Heart right ventricle (tissue), 16 donors: ENCODE measurements at regions not wholly inside any gene's neighbourhood (a gene's known extent, or its start where the extent isn't known, plus 50 kb on each side); places are given as distances from the start of the nearest gene placed in this dataset.

Experiments
- ATAC-seq, 8 donors: fragments of 200-7000 bp; cut with Tn5 transposase; one replicate each; pipeline ENCODE4 v1.9.1; 2020; ENCODE audit warnings: mild to moderate bottlenecking in 8 of 8, moderate library complexity in 8 of 8, moderate number of reproducible peaks in 1 of 8
- DNase-seq, 2 donors: peaks; one replicate each; pipeline ENCODE4 v3.0.0-alpha.2; 2020
- H3K27ac ChIP-seq, 10 donors: fragments of 200-600 bp; sonication (generic) in 2 of 10; one replicate each; pipeline versions ENCODE4 v1.5.0 to v1.8.0; 2020 to 2022; ENCODE audit warnings: mild to moderate bottlenecking in 3 of 10
- H3K27me3 ChIP-seq, 7 donors: fragments of 200-600 bp; one replicate each; pipeline ENCODE4 v1.8.0; 2021 to 2022; ENCODE audit warnings: mild to moderate bottlenecking in 2 of 7
- H3K36me3 ChIP-seq, 9 donors: fragments of 200-600 bp; sonication (generic) in 1 of 9; one replicate each; pipeline versions ENCODE4 v1.5.0 to v1.8.0; 2020 to 2022; ENCODE audit warnings: mild to moderate bottlenecking in 2 of 9
- H3K4me1 ChIP-seq, 9 donors: fragments of 200-600 bp; sonication (generic) in 1 of 9; one replicate each; pipeline versions ENCODE4 v1.5.0 to v1.8.0; 2020 to 2022; ENCODE audit warnings: mild to moderate bottlenecking in 4 of 9
- H3K4me3 ChIP-seq, 10 donors: fragments of 200-600 bp; sonication (generic) in 2 of 10; one replicate each; pipeline versions ENCODE4 v1.5.0 to v1.8.0; 2020 to 2022; ENCODE audit warnings: mild to moderate bottlenecking in 7 of 10, moderate library complexity in 2 of 10
- H3K9me3 ChIP-seq, 11 donors: fragments of 200-600 bp in 10 of 11; sonication (generic) in 2 of 11; one replicate each; pipeline versions ENCODE4 v1.5.0 to v1.8.0; 2013 to 2022; ENCODE audit warnings: mild to moderate bottlenecking in 2 of 11, control low read depth in 1 of 11, moderate library complexity in 1 of 11
- WGBS, 2 donors: extraction: QIAGEN DNeasy Blood & Tissue Kit; methylation state at CpG; one replicate each; pipeline ENCODE4 v1.1.7; 2013; ENCODE audit warnings: inconsistent platforms in 1 of 2; 5-methylcytosine and 5-hydroxymethylcytosine counted together
- intact Hi-C, 10 donors: fragments of 100-400 bp; cut with DNase I; formaldehyde crosslinking; loops; one replicate each; pipeline versions ENCODE4 v1.11.1 to v1.14.2; 2022
- TF ChIP-seq, protein P1 (sequence below), 9 donors: fragments of 200-600 bp; sonication (generic) in 2 of 9; IDR thresholded peaks; one replicate each; pipeline versions ENCODE4 v1.5.0 to v1.8.0; 2021 to 2022; ENCODE audit warnings: antibody characterized with exemption in 9 of 9, mild to moderate bottlenecking in 5 of 9, moderate library complexity in 1 of 9
- donor health status: Arrhythmogenic right ventricular cardiomyopathy.
- donor health status: ischemic (EF 13 %, LVEDD 7.1; RV severe dilation, severe dysfunction).
- donor health status: healthy with polysubstance abuse.
- donor health status: DM: no; HTN: yes; CAD: no.
- donor health status: DM: no; HTN: no; CAD: no.
- donor health status: ischemic (EF 25% LVEDD 6.9; RV normal size, moderate dysfunction).
- donor health status: ischemic (EF 25% LVEDD 5.7; RV mildly dilated, moderate dysfunction).
- donor health status: healthy.
- donor health status: DM: yes; HTN: yes; CAD: no.
- donor health status: Ischemic cardiomyopathy.
- donor health status: ischemic (EF 35%, LVEDD 5.7; RV mildly dilated, moderate dysfunction).
- donor health status: nonischemic (EF 11% LVEDD 7.7; RV severe dilation, severe dysfunction).
- donor health status: DM: yes; HTN: yes; CAD: no.
- donor health status: PGD.
- donor health status: ischemic (EF 29% LVEDD 5.4; RV normal size, mild dysfunction).
- donor health status: nonischemic (EF 23%, LVEDD 6.1; RV moderate dilation, normal function).

DNA sequence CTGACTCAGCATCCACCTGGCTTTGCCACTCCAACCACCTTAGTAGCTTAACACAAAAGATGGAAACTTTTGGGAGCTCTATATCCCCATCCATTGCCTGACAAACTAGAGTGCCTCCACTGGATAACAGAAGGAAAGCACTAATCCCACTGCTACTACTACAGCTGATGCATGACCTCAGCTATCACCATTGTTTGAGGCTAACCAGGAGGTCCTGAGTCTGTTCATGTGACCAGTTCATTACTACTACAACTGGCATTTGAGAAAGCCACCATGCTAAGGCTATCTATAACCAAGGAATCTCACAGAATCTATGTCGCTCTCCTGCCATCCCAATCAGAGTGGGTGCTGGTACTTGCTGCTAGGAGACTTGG, 604.3 kb upstream of the CA10 start:
- no peak for ATAC-seq
- Histone ChIP-seq H3K4me1 (peaks cover 0 to 15% (median 0%) of the 10 kb centered on the region in 9 donors), H3K9me3 (peaks cover 0 to 47% (median 15%) of the 10 kb centered on the region in 11 donors), H3K27ac (peak overlapping the region in 1 of 10 donors; percentile 30), H3K27me3 (no peaks in the 10 kb centered on the region), H3K4me3 (no peak overlapping the region), H3K36me3 (no peaks in the 10 kb centered on the region)
- DNase-seq: no peak
- TF ChIP-seq, protein P1, sequence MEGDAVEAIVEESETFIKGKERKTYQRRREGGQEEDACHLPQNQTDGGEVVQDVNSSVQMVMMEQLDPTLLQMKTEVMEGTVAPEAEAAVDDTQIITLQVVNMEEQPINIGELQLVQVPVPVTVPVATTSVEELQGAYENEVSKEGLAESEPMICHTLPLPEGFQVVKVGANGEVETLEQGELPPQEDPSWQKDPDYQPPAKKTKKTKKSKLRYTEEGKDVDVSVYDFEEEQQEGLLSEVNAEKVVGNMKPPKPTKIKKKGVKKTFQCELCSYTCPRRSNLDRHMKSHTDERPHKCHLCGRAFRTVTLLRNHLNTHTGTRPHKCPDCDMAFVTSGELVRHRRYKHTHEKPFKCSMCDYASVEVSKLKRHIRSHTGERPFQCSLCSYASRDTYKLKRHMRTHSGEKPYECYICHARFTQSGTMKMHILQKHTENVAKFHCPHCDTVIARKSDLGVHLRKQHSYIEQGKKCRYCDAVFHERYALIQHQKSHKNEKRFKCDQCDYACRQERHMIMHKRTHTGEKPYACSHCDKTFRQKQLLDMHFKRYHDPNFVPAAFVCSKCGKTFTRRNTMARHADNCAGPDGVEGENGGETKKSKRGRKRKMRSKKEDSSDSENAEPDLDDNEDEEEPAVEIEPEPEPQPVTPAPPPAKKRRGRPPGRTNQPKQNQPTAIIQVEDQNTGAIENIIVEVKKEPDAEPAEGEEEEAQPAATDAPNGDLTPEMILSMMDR (IDR thresholded peaks at IDR 0.05): no peak
- WGBS, 2 donors: 93 to 94% methylated on average over 1 of the region's 1 CpG
- intact Hi-C loops: loop anchor here in 1 of 10 donors (5.0 kb wide), 1 partner anchor 60 kb away; no protein-coding TSS in a partner anchor

DNA sequence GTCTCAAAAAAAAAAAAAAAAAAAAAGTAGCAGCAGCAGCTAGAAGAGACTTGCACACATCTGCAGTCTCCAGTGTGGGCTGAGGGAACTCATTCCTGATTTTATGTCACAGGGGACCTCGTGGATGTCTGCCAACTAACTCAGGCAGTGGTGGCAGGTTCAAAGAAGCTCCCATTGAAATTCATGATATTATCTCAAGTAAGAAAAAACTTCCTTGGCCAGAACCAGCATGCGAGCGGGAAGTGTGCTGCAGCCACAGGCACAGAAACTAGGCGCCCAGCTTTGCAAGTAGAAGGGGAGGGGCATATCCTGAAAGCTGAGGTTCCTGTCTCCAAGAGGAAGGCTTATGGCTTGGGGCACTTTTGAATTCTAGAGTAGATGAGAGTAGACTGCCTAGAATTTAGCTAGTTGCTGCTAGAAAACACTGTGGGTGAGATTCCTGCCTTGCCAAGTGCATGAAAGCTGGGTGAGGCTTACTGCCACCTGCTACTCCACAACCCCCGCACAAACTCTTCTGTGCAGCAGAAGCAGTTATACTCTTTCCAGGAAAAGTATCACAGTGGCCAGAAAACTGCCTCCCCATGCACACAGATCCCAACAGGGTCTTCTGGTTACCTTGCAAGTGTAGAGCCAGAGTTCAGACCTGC, 603.8 kb upstream of the CA10 start:
- Histone ChIP-seq H3K4me3 (no peak overlapping the region), H3K27ac (peak overlapping the region in 1 of 10 donors; percentile 30), H3K27me3 (no peaks in the 10 kb centered on the region), H3K4me1 (peaks cover 0 to 18% (median 0%) of the 10 kb centered on the region in 9 donors), H3K9me3 (peaks cover 0 to 42% (median 13%) of the 10 kb centered on the region in 11 donors), H3K36me3 (no peaks in the 10 kb centered on the region)
- peak; percentile 21 to 33 for DNase-seq
- TF ChIP-seq, protein P1 (IDR thresholded peaks at IDR 0.05): no peak
- WGBS, 2 donors: 38 to 47% methylated on average over 5 of the region's 5 CpGs
- intact Hi-C loops: loop anchor here in 1 of 10 donors (5.0 kb wide), 1 partner anchor 60 kb away; no protein-coding TSS in a partner anchor
- ATAC-seq: peak; percentile 18 to 73 (median 50)

DNA sequence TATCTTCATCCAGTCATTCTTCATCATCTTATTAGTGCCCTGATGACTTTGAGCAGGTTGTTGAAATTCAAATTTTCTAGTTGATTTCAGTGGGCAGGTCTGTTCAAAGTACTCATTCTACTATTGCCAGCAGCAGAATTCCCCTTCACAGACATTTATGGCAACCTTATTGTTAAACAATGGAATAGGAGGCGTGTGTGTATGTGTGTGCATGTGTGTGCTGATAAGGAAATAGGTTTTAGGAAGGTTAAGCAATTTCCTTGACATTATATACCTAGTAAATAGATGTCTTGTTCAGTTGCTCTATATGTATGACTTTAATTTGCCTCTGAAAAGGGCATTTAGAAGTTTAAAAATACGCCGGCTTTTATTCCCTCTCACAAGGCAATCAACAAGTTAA, 601.4 kb upstream of the CA10 start:
- 85 to 87% methylated on average over 3 of the region's 3 CpGs for WGBS, 2 donors
- DNase-seq (no peak), ATAC-seq (no peak)
- Histone ChIP-seq H3K36me3 (no peaks in the 10 kb centered on the region), H3K27ac (no peak overlapping the region), H3K4me3 (no peak overlapping the region), H3K9me3 (peaks cover 0 to 18% (median 2%) of the 10 kb centered on the region in 11 donors), H3K4me1 (peaks cover 0 to 18% (median 0%) of the 10 kb centered on the region in 9 donors), H3K27me3 (no peaks in the 10 kb centered on the region)
- TF ChIP-seq, protein P1 (IDR thresholded peaks at IDR 0.05): no peak
- intact Hi-C loops: loop anchor here in 1 of 10 donors (5.0 to 10.0 kb wide), 2 partner anchors 62 to 155 kb away; no protein-coding TSS in a partner anchor

DNA sequence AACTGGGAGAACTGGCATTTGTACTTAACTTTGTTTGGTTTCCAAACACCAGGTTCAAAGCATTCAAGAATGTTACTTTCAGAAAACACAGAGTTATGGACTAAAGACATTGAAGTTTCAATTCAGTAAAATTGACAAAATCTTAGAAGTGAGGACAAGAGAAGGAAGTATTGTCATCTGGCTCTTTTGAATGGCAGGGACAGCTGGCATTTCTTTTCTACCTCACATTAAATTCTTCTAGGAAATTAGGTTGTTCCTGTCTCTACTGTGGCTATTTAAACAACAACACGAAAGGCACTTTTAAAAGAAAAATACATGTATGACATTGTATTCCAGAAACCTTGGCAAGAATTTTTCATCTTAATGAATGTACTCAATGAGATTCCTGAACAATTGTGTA, 600.0 kb upstream of the CA10 start:
- 37 to 50% methylated on average over 1 of the region's 1 CpG for WGBS, 2 donors
- H3K27ac ChIP-seq: no peak overlapping the region
- intact Hi-C loops: loop anchor here in 1 of 10 donors (10.0 kb wide), 1 partner anchor 154 kb away; no protein-coding TSS in a partner anchor

More for the DNA sequence above, 600.0 kb upstream of the CA10 start:
- Histone ChIP-seq H3K27me3 (no peaks in the 10 kb centered on the region), H3K9me3 (peaks cover 0 to 9% (median 0%) of the 10 kb centered on the region in 11 donors), H3K4me1 (peaks cover 0 to 18% (median 0%) of the 10 kb centered on the region in 9 donors), H3K4me3 (no peak overlapping the region), H3K36me3 (no peaks in the 10 kb centered on the region)
- ATAC-seq (no peak), DNase-seq (no peak)
- TF ChIP-seq, protein P1 (IDR thresholded peaks at IDR 0.05): no peak
